Astrocyte (in vitro differentiated cells and primary cell): ENCODE measurements at regions not wholly inside any gene's neighbourhood (a gene's known extent, or its start where the extent isn't known, plus 50 kb on each side); places are given as distances from the start of the nearest gene placed in this dataset.

Experiments used
- CTCF ChIP-seq: IDR thresholded peaks from 2 replicates; pipeline ENCODE4 v1.5.1; 2011; ENCODE audit warnings: low read depth, mild to moderate bottlenecking, inconsistent platforms, low read length, moderate library complexity; ENCODE audit not compliant: insufficient read depth
- EZH2 ChIP-seq: IDR thresholded peaks from 2 replicates; pipeline ENCODE4 v1.6.1; 2012; ENCODE audit warnings: mild to moderate bottlenecking, low read length, inconsistent platforms; ENCODE audit not compliant: insufficient read depth

- TF ChIP-seq CTCF (no peak), EZH2 (no peak)
Observed at GRCh38 chr1:229892515-229893117, 174.4 kb upstream of the GALNT2 start.
